HUES48 (cell line): ENCODE measurements at regions not wholly inside any gene's neighbourhood (a gene's known extent, or its start where the extent isn't known, plus 50 kb on each side); places are given as distances from the start of the nearest gene placed in this dataset.

Source experiments
- H3K27ac ChIP-seq: one replicate; pipeline ENCODE4 v1.7.0; 2013; ENCODE audit warnings: low read depth, low read length, inconsistent platforms
- H3K27me3 ChIP-seq: 2 replicates; pipeline ENCODE4 v1.6.1; 2013; ENCODE audit warnings: mild to moderate bottlenecking, low read length; ENCODE audit not compliant: control insufficient read depth, insufficient read depth
- H3K36me3 ChIP-seq: 2 replicates; pipeline ENCODE4 v1.6.1; 2013; ENCODE audit warnings: low read length; ENCODE audit not compliant: control insufficient read depth, insufficient read depth
- H3K4me1 ChIP-seq: 2 replicates; pipeline ENCODE4 v1.6.1; 2013; ENCODE audit warnings: mild to moderate bottlenecking, low read length; ENCODE audit not compliant: control insufficient read depth, insufficient read depth
- H3K4me3 ChIP-seq: 2 replicates; pipeline ENCODE4 v1.5.1; 2013; ENCODE audit warnings: mild to moderate bottlenecking, low read depth, low read length
- H3K9ac ChIP-seq: 2 replicates; pipeline ENCODE4 v1.6.1; 2013; ENCODE audit warnings: mild to moderate bottlenecking, low read depth, low read length, moderate library complexity
- H3K9me3 ChIP-seq: 2 replicates; pipeline ENCODE4 v1.6.1; 2013; ENCODE audit warnings: low read length; ENCODE audit not compliant: control insufficient read depth, insufficient read depth

DNA sequence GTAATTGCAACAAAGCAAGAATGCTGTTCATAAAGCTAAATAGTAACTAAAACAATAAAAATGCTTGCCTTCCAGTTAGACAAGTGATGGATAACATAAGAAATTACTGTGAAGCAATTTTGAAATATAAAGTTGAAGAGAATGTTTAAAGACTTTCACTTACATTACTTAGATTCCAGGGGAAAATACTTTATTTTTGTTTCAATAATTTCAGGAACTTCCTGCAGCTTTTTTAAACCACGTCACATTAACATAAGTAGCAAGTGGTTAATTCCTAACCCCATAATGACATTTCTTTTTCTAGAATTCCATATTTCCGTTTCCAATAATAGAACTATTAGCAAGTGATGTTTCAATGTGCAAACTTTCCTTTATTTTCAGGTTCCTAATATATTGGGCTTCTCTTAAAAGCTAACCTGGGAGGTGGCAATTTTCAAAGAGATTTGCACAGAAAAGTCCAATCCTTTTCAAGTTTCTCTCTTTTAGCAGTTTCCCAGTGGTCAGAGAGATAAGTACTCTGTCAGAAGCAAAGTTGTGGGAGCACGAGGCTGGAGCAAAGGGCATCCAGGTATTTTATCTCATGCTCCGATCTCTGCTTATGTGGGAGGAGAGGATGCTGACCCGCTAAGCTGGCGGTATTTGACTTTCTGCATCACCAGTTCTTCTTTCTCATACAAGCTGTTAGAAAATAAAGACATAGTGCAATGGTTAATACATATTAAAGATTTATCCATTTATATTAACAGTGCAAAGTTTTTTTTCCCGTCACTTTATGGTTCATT, 1025.3 kb downstream of the EFNB2 start:
- Histone ChIP-seq H3K4me1 (no peaks in the 10 kb centered on the region), H3K9ac (no peak overlapping the region), H3K4me3 (no peak overlapping the region), H3K27me3 (no peaks in the 10 kb centered on the region), H3K9me3 (no peaks in the 10 kb centered on the region), H3K27ac (no peak overlapping the region), H3K36me3 (no peaks in the 10 kb centered on the region)

DNA sequence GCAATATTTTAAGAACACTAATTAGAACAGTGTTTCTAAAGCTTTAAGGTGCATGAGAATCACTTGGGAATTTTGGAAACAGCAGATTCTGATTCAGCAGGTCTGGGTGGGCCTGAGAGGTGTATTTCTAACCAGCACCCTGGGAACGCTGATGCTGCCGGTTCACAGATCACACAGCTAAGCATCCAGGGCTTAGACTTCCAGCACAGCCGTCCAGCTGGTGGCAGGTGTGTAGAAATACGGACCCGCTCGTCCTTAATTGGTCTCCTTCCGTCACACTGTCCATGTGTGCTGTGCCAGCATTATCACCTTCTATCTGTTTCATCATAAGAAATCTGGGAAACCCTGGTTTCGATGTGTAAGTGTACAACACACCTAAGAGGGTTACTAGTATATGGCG, 1029.0 kb downstream of the EFNB2 start:
- Histone ChIP-seq H3K4me1 (peaks cover 11% of the 10 kb centered on the region), H3K9me3 (no peaks in the 10 kb centered on the region), H3K27ac (no peak overlapping the region), H3K4me3 (no peak overlapping the region), H3K9ac (no peak overlapping the region), H3K27me3 (no peaks in the 10 kb centered on the region), H3K36me3 (no peaks in the 10 kb centered on the region)

DNA sequence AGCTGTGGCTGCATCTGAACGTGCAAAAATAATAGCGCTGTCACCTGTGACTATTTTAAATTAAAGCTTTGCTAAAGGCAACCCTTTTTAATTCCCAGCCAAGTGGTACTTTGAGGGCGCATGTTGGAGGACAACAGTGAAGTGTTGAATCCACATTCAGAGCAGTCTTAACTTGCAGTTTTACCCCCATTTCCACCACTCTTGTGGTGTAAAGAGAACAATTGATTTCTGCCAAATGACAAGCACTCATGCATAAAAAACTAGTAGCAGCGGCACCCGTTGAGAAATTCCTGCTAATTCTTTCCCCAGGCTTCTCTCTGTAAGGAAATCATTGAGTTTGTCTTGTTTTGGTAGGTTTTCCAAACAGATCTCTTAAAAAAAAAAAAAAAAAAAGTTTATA, 1033.3 kb downstream of the EFNB2 start:
- Histone ChIP-seq H3K4me3 (no peak overlapping the region), H3K9me3 (no peaks in the 10 kb centered on the region), H3K4me1 (peaks cover 17% of the 10 kb centered on the region), H3K9ac (no peak overlapping the region), H3K27ac (peak overlapping the region; percentile 14), H3K36me3 (no peaks in the 10 kb centered on the region), H3K27me3 (no peaks in the 10 kb centered on the region)

DNA sequence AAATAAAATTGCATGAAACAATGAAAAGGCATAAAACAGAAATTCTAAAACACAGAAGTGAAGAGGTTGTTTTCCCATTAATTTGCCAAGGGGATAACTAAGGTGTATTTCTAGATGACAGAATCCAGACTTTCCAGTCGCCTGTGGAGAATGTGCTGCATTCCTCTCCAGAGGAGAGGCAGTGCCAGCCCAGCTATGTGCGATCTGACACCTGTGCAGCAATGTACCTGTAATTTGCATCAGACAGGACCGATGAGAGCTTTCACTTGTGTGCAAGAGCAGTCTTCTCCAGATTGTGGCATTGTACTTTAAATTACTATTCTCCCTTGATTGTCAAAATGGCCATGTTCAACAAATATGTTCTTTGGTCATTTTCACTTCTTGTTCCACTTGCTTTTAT, 1037.9 kb downstream of the EFNB2 start:
- peaks cover 17% of the 10 kb centered on the region for H3K4me1 ChIP-seq
- H3K9ac ChIP-seq: no peak overlapping the region
- H3K36me3 ChIP-seq: no peaks in the 10 kb centered on the region
- H3K9me3 ChIP-seq: no peaks in the 10 kb centered on the region
- no peaks in the 10 kb centered on the region for H3K27me3 ChIP-seq
- H3K27ac ChIP-seq: no peak overlapping the region
- no peak overlapping the region for H3K4me3 ChIP-seq

DNA sequence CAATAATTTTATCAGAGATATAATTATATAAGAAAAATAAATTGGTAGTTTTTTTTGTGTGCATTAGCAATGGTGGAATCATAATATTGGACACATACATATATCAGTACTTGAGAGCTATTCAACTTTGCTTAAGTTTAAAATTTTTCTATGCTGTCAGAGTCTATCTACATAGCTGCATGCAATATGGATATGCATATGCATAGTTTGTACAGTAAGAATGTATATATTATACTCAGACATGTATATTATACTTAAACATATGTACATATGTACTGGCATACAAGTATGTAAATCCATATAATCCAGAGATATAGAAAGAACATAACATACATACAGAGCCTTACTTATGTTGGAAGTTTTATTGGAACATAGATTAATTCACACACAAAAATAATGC, 1043.2 kb downstream of the EFNB2 start:
- H3K4me3 ChIP-seq: no peak overlapping the region
- no peaks in the 10 kb centered on the region for H3K36me3 ChIP-seq
- H3K4me1 ChIP-seq: peaks cover 11% of the 10 kb centered on the region
- no peak overlapping the region for H3K27ac ChIP-seq
- no peak overlapping the region for H3K9ac ChIP-seq
- H3K9me3 ChIP-seq: no peaks in the 10 kb centered on the region
- no peaks in the 10 kb centered on the region for H3K27me3 ChIP-seq

DNA sequence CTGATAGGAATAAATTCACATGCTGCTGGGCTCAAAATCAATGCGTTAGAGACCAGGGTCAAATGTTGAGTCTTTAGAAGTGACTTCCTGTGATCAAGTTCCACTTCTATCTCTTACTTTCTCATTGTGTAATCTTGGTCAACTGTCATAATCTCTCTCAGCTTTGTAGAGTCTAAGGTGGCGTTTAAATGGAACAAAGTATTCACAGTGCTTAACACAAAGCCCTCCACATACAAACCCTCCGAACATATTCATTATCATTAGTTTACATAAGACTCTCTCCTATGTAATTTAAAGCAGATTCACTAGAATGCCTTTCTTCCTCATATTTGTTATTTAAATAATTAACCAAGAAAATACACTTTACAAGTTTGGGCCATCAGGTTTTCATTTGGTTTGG, 1044.1 kb downstream of the EFNB2 start:
- Histone ChIP-seq H3K9me3 (no peaks in the 10 kb centered on the region), H3K9ac (no peak overlapping the region), H3K36me3 (no peaks in the 10 kb centered on the region), H3K27ac (peak overlapping the region; percentile 1), H3K27me3 (no peaks in the 10 kb centered on the region), H3K4me1 (peaks cover 11% of the 10 kb centered on the region), H3K4me3 (no peak overlapping the region)

DNA sequence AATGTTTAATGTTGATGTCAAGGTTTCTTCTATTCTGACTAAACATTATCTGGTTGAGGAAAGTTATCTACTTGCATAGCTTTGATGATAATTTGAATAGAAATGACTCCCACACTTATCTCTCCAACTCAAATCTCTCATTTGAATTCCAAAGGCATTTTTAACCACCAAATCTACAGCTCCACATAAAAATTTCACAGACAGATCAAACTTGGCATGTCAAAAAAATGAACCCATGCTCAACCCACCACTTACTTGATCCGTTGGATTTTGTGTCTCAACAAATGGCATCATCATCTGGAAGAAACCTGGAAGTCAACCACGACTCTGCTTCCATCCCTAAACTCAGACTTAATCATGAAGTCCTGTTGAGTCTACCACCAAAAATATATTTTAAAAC, 1050.4 kb downstream of the EFNB2 start:
- no peak overlapping the region for H3K9ac ChIP-seq
- no peaks in the 10 kb centered on the region for H3K27me3 ChIP-seq
- no peaks in the 10 kb centered on the region for H3K4me1 ChIP-seq
- no peak overlapping the region for H3K4me3 ChIP-seq
- no peaks in the 10 kb centered on the region for H3K36me3 ChIP-seq
- H3K9me3 ChIP-seq: no peaks in the 10 kb centered on the region
- no peak overlapping the region for H3K27ac ChIP-seq

DNA sequence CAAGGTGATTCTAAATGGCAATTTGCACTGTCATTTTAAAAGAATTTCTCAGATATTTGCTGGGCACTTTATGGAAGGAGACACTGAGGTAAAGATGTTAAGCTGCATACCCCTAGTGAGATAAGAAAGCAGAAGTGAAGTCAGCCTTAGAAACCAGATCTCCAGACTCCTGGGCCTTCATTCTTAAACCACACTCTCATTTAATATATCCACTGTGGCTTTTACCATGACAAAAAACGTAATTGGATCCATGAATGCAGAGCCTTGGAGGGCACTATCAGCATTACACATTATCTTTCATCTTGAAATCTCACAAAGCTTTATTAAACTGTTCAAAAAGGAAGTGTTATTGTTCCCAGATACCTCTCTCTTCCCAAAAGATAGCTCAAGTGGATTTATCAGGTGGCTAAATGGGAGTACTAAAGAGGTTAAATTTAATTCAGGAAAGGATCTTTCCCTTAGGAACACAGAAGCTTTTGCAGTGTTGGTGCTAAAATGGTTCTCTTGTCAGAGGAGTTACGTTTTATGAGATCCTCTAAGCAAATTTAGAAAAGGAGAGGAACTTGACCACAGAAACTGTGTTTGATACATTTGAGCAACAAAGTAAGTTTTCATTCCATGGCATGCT, 1060.4 kb downstream of the EFNB2 start:
- H3K36me3 ChIP-seq: no peaks in the 10 kb centered on the region
- H3K27ac ChIP-seq: peak overlapping the region; percentile 67
- H3K9me3 ChIP-seq: no peaks in the 10 kb centered on the region
- H3K4me1 ChIP-seq: peaks cover 15% of the 10 kb centered on the region
- H3K4me3 ChIP-seq: no peak overlapping the region
- H3K27me3 ChIP-seq: no peaks in the 10 kb centered on the region
- no peak overlapping the region for H3K9ac ChIP-seq

DNA sequence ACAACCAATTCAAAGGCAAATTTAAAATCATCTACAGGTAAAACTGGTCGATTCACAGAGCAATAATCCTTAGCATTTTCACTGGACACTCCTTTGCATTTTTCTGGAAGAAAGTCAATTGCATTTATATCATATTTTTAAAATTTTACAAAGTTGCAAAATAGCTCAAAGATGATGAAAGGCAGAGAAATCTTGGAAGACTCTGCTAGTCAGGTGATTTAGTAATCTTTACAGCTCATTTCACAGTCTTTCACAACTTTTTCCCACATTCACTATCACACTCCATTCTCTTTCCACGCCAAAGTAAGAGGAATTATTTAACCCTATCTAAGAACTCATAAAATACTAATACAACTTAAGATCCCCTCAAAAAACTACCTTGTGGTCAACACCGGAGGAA, 1063.8 kb downstream of the EFNB2 start:
- no peaks in the 10 kb centered on the region for H3K27me3 ChIP-seq
- no peaks in the 10 kb centered on the region for H3K36me3 ChIP-seq
- no peaks in the 10 kb centered on the region for H3K9me3 ChIP-seq
- H3K9ac ChIP-seq: no peak overlapping the region
- H3K27ac ChIP-seq: no peak overlapping the region
- no peak overlapping the region for H3K4me3 ChIP-seq
- peaks cover 17% of the 10 kb centered on the region for H3K4me1 ChIP-seq

DNA sequence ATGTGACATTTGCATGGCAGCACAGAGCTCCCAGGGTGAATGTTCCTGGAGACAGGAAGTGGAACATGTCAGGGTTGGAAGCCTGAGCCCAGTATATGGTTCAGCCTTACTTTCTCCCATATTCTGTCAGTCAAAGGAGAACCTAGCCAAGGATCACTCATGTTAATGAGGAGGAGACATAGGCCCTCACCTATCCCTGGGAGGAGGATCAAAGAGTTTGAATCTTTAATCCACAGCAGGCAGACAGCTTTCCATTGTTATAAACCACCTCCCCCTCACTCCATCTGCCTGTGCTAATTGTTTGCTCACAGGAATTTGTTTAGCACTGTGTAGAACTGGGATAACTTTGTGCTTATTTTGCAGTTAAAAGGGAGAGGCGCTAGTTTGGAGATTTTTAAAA, 1069.1 kb downstream of the EFNB2 start:
- H3K36me3 ChIP-seq: no peaks in the 10 kb centered on the region
- no peak overlapping the region for H3K27ac ChIP-seq
- no peaks in the 10 kb centered on the region for H3K27me3 ChIP-seq
- no peak overlapping the region for H3K9ac ChIP-seq
- no peak overlapping the region for H3K4me3 ChIP-seq
- no peaks in the 10 kb centered on the region for H3K9me3 ChIP-seq
- peaks cover 11% of the 10 kb centered on the region for H3K4me1 ChIP-seq

DNA sequence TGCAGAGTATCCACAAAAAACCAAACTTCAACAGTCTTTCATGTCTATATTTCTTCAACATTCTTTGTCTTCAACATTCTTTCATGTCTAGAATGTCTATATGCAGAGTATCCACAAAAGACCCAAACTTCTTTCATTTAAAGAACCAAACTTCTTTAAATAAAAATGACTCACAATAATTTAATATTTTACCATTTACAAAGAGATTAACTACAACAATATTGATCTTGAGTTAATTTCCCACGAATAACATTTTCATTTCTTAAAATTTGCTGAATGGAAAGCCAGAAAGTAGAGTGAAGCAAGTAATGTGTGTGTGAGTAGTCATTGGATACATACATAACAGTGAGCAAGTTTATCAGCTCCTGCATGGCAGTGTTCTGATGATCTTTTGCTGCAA, 1069.7 kb downstream of the EFNB2 start, which contains the start of gene DAOA:
DAOA (plus strand) TSS at position 301 of the 400 bp plus-strand sequence.
- Histone ChIP-seq H3K4me1 (peaks cover 11% of the 10 kb centered on the region), H3K27ac (no peak within 1 kb of the TSS), H3K9ac (no peak within 1 kb of the TSS), H3K36me3 (no peaks in the 10 kb centered on the region), H3K27me3 (no peaks in the 10 kb centered on the region), H3K9me3 (no peaks in the 10 kb centered on the region), H3K4me3 (no peak within 1 kb of the TSS)
